ENCODE measurements at regions not wholly inside any gene's neighbourhood (a gene's known extent, or its start where the extent isn't known, plus 50 kb on each side); places are given as distances from the start of the nearest gene placed in this dataset.

DNA sequence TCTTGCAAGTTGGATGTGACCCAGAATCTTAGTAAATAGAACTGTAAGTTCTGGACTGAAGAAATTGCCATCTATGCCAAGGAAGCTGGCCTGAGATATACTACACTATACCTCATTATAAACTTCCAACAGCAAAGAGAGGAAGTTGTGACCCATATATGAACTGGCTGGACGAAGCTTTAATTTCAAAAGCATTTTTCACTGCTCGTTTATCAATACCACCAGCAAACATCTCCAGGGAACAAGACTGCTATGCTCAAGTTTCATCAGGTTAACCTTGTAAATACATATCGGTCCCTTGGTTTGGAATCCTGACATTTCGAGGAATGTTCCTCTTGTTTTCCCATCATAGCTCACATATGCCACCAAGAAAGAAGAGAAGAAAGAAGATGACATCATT lies 334.5 kb upstream of the IGFBP7 start:
- H3K36me3 ChIP-seq (ENCODE audit: control insufficient read depth, insufficient read depth, low read length), result no peaks in the 10 kb centered on the region
- 74% methylated on average over 3 of the region's 4 CpGs for WGBS (ENCODE audit: insufficient coverage)
- DNase-seq (no peak), ATAC-seq (no peak)
- H3K9me3 ChIP-seq (ENCODE audit: control insufficient read depth, insufficient read depth, low read length), result no peaks in the 10 kb centered on the region
- no peaks in the 10 kb centered on the region for H3K4me1 Mint-ChIP-seq
- no peaks in the 10 kb centered on the region for H3K4me1 ChIP-seq (ENCODE audit: control insufficient read depth, insufficient read depth, low read length)
- H3K4me3 Mint-ChIP-seq, result no peak overlapping the region
- no peaks in the 10 kb centered on the region for H3K36me3 Mint-ChIP-seq
- no peaks in the 10 kb centered on the region for H3K27me3 ChIP-seq (ENCODE audit: control insufficient read depth, insufficient read depth, low read length)
- intact Hi-C loops (cut with micrococcal nuclease), result no loop called here
- TF ChIP-seq, protein P1, sequence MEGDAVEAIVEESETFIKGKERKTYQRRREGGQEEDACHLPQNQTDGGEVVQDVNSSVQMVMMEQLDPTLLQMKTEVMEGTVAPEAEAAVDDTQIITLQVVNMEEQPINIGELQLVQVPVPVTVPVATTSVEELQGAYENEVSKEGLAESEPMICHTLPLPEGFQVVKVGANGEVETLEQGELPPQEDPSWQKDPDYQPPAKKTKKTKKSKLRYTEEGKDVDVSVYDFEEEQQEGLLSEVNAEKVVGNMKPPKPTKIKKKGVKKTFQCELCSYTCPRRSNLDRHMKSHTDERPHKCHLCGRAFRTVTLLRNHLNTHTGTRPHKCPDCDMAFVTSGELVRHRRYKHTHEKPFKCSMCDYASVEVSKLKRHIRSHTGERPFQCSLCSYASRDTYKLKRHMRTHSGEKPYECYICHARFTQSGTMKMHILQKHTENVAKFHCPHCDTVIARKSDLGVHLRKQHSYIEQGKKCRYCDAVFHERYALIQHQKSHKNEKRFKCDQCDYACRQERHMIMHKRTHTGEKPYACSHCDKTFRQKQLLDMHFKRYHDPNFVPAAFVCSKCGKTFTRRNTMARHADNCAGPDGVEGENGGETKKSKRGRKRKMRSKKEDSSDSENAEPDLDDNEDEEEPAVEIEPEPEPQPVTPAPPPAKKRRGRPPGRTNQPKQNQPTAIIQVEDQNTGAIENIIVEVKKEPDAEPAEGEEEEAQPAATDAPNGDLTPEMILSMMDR (IDR thresholded peaks at IDR 0.05), result no peak
- H3K27ac Mint-ChIP-seq, result no peak overlapping the region
- H3K27ac ChIP-seq (ENCODE audit: low read length), result no peak overlapping the region
- no peak overlapping the region for H3K4me3 ChIP-seq (ENCODE audit: low read length)
- peaks cover 0 to 3% of the 10 kb centered on the region in 2 donors for H3K27me3 Mint-ChIP-seq (ENCODE audit: low read depth in 2 of 2)
- H3K9me3 Mint-ChIP-seq, result no peaks in the 10 kb centered on the region

GRCh38 chr4:57443787-57444186 lies 333.6 kb upstream of the IGFBP7 start:
- intact Hi-C loops (cut with micrococcal nuclease), result no loop called here
- H3K36me3 ChIP-seq (ENCODE audit: control insufficient read depth, insufficient read depth, low read length), result no peaks in the 10 kb centered on the region
- 86% methylated on average over 1 of the region's 2 CpGs for WGBS (ENCODE audit: insufficient coverage)
- H3K9me3 ChIP-seq (ENCODE audit: control insufficient read depth, insufficient read depth, low read length), result no peaks in the 10 kb centered on the region
- DNase-seq (no peak), ATAC-seq (no peak)
- Mint-ChIP-seq H3K4me1 (no peaks in the 10 kb centered on the region), H3K9me3 (no peaks in the 10 kb centered on the region), H3K36me3 (no peaks in the 10 kb centered on the region), H3K27ac (no peak overlapping the region), H3K27me3 (ENCODE audit: low read depth in 2 of 2) (peaks cover 0 to 3% of the 10 kb centered on the region in 2 donors), H3K4me3 (no peak overlapping the region)
- H3K4me3 ChIP-seq (ENCODE audit: low read length), result no peak overlapping the region
- no peak overlapping the region for H3K27ac ChIP-seq (ENCODE audit: low read length)
- no peaks in the 10 kb centered on the region for H3K4me1 ChIP-seq (ENCODE audit: control insufficient read depth, insufficient read depth, low read length)
- H3K27me3 ChIP-seq (ENCODE audit: control insufficient read depth, insufficient read depth, low read length), result no peaks in the 10 kb centered on the region
- TF ChIP-seq, protein P1 (IDR thresholded peaks at IDR 0.05), result no peak

- no peak overlapping the region for H3K27ac ChIP-seq (ENCODE audit: low read length)
- H3K4me1 ChIP-seq (ENCODE audit: control insufficient read depth, insufficient read depth, low read length), result no peaks in the 10 kb centered on the region
- no peaks in the 10 kb centered on the region for H3K36me3 Mint-ChIP-seq
- ATAC-seq (no peak), DNase-seq (no peak)
- WGBS (ENCODE audit: insufficient coverage), result 80% methylated on average over 7 of the region's 7 CpGs
- no peak overlapping the region for H3K27ac Mint-ChIP-seq
- no peaks in the 10 kb centered on the region for H3K4me1 Mint-ChIP-seq
- H3K9me3 ChIP-seq (ENCODE audit: control insufficient read depth, insufficient read depth, low read length), result no peaks in the 10 kb centered on the region
- TF ChIP-seq, protein P1 (IDR thresholded peaks at IDR 0.05), result no peak
- H3K27me3 Mint-ChIP-seq (ENCODE audit: low read depth in 2 of 2), result peaks cover 0 to 3% of the 10 kb centered on the region in 2 donors
- H3K9me3 Mint-ChIP-seq, result no peaks in the 10 kb centered on the region
- H3K36me3 ChIP-seq (ENCODE audit: control insufficient read depth, insufficient read depth, low read length), result no peaks in the 10 kb centered on the region
- intact Hi-C loops (cut with micrococcal nuclease), result no loop called here
- no peak overlapping the region for H3K4me3 Mint-ChIP-seq
- no peaks in the 10 kb centered on the region for H3K27me3 ChIP-seq (ENCODE audit: control insufficient read depth, insufficient read depth, low read length)
- H3K4me3 ChIP-seq (ENCODE audit: low read length), result no peak overlapping the region
Measured at GRCh38 chr4:57443308-57443707, 333.1 kb upstream of the IGFBP7 start.

GRCh38 chr4:57442831-57443291 lies 332.7 kb upstream of the IGFBP7 start:
- H3K4me3 ChIP-seq (ENCODE audit: low read length), result no peak overlapping the region
- peaks cover 0 to 3% of the 10 kb centered on the region in 2 donors for H3K27me3 Mint-ChIP-seq (ENCODE audit: low read depth in 2 of 2)
- H3K27ac ChIP-seq (ENCODE audit: low read length), result no peak overlapping the region
- no peaks in the 10 kb centered on the region for H3K9me3 ChIP-seq (ENCODE audit: control insufficient read depth, insufficient read depth, low read length)
- H3K9me3 Mint-ChIP-seq, result no peaks in the 10 kb centered on the region
- no peak for ATAC-seq
- intact Hi-C loops (cut with micrococcal nuclease), result no loop called here
- H3K4me1 Mint-ChIP-seq, result no peaks in the 10 kb centered on the region
- no peak for DNase-seq
- no peaks in the 10 kb centered on the region for H3K36me3 ChIP-seq (ENCODE audit: control insufficient read depth, insufficient read depth, low read length)
- no peaks in the 10 kb centered on the region for H3K4me1 ChIP-seq (ENCODE audit: control insufficient read depth, insufficient read depth, low read length)
- 26% methylated on average over 4 of the region's 4 CpGs for WGBS (ENCODE audit: insufficient coverage)
- H3K4me3 Mint-ChIP-seq, result no peak overlapping the region
- H3K36me3 Mint-ChIP-seq, result no peaks in the 10 kb centered on the region
- TF ChIP-seq, protein P1 (IDR thresholded peaks at IDR 0.05), result no peak
- H3K27ac Mint-ChIP-seq, result no peak overlapping the region
- no peaks in the 10 kb centered on the region for H3K27me3 ChIP-seq (ENCODE audit: control insufficient read depth, insufficient read depth, low read length)

All from natural killer cell (primary cell).